Dermis microvascular lymphatic vessel endothelial cell (primary cell): ENCODE measurements at regions not wholly inside any gene's neighbourhood (a gene's known extent, or its start where the extent isn't known, plus 50 kb on each side); places are given as distances from the start of the nearest gene placed in this dataset.

Source experiments
- DNase-seq, 2 donors: peaks; one replicate each; pipeline versions ENCODE4 v3.0.0 to v3.0.0-alpha.2; 2010; ENCODE audit warnings: low read depth in 2 of 2

GRCh38 chr1:29883986-29884385 lies 647.7 kb downstream of the PTPRU start:
- DNase-seq: no peak

- no peak for DNase-seq
These were observed 647.1 kb downstream of the PTPRU start for GRCh38 chr1:29883411-29883832.

- no peak for DNase-seq
These were observed 644.2 kb downstream of the PTPRU start for GRCh38 chr1:29880556-29880955.

GRCh38 chr1:29879217-29879616 lies 642.9 kb downstream of the PTPRU start:
- no peak for DNase-seq

GRCh38 chr1:29878501-29878900 lies 642.2 kb downstream of the PTPRU start:
- no peak for DNase-seq

- DNase-seq: no peak
These were observed 640.6 kb downstream of the PTPRU start for GRCh38 chr1:29876902-29877301.

- DNase-seq: no peak
These were observed 640.1 kb downstream of the PTPRU start for GRCh38 chr1:29876441-29876840.

GRCh38 chr1:29875557-29876028 lies 639.3 kb downstream of the PTPRU start:
- DNase-seq: peak; percentile 89 to 97

- no peak for DNase-seq
These were observed 634.3 kb downstream of the PTPRU start for GRCh38 chr1:29870621-29871020.

- no peak for DNase-seq
These were observed 633.5 kb downstream of the PTPRU start for GRCh38 chr1:29869802-29870201.

- no peak for DNase-seq
These were observed 632.6 kb downstream of the PTPRU start for GRCh38 chr1:29868944-29869343.

- DNase-seq: no peak
These were observed 631.8 kb downstream of the PTPRU start for GRCh38 chr1:29868096-29868495.

- no peak for DNase-seq
These were observed 628.7 kb downstream of the PTPRU start for GRCh38 chr1:29865051-29865450.

- no peak for DNase-seq
These were observed 628.2 kb downstream of the PTPRU start for GRCh38 chr1:29864431-29865022.

GRCh38 chr1:29861922-29862321 lies 625.6 kb downstream of the PTPRU start:
- DNase-seq: no peak

- DNase-seq: no peak
These were observed 625.1 kb downstream of the PTPRU start for GRCh38 chr1:29861446-29861845.

- no peak for DNase-seq
These were observed 624.4 kb downstream of the PTPRU start for GRCh38 chr1:29860681-29861080.

- no peak for DNase-seq
These were observed 623.7 kb downstream of the PTPRU start for GRCh38 chr1:29860056-29860455.

GRCh38 chr1:29859126-29859525 lies 622.8 kb downstream of the PTPRU start:
- no peak for DNase-seq

- peak in 1 of 2 donors; percentile 17 for DNase-seq
These were observed 622.3 kb downstream of the PTPRU start for GRCh38 chr1:29858646-29859045.

- DNase-seq: no peak
These were observed 620.2 kb downstream of the PTPRU start for GRCh38 chr1:29856340-29857114.

- DNase-seq: no peak
These were observed 619.3 kb downstream of the PTPRU start for GRCh38 chr1:29855561-29856160.
